Neural progenitor cell (in vitro differentiated cells): ENCODE measurements at regions not wholly inside any gene's neighbourhood (a gene's known extent, or its start where the extent isn't known, plus 50 kb on each side); places are given as distances from the start of the nearest gene placed in this dataset.

Experiments
- CTCF ChIP-seq: fragments of 200-600 bp; sonication (generic); IDR thresholded peaks from 2 replicates; pipeline ENCODE4 v1.5.1; 2017; ENCODE audit warnings: antibody characterized with exemption, mild to moderate bottlenecking
- EZH2 ChIP-seq: fragments of 200-600 bp; sonication (generic); IDR thresholded peaks from 2 replicates; pipeline ENCODE4 v1.6.1; 2017; ENCODE audit warnings: antibody characterized with exemption, mild to moderate bottlenecking, moderate library complexity
- EZH2phosphoT487 ChIP-seq: fragments of 200-600 bp; sonication (generic); IDR thresholded peaks from 2 replicates; pipeline ENCODE4 v1.6.1; 2017; ENCODE audit warnings: antibody characterized with exemption

GRCh38 chr21:38057626-38058025 is 141.4 kb upstream of the KCNJ6 start:
- TF ChIP-seq CTCF (no peak), EZH2 (no peak), EZH2phosphoT487 (no peak)
